GM11168 (cell line): ENCODE measurements at regions not wholly inside any gene's neighbourhood (a gene's known extent, or its start where the extent isn't known, plus 50 kb on each side); places are given as distances from the start of the nearest gene placed in this dataset.

Experiments
- in situ Hi-C: fragments of 300-500 bp; cut with MboI; formaldehyde crosslinking; loops from one replicate; pipeline ENCODE4 v1.12.0; 2022; ENCODE audit warnings: low sequenced_read_pairs; ENCODE audit not compliant: unreplicated experiment

DNA sequence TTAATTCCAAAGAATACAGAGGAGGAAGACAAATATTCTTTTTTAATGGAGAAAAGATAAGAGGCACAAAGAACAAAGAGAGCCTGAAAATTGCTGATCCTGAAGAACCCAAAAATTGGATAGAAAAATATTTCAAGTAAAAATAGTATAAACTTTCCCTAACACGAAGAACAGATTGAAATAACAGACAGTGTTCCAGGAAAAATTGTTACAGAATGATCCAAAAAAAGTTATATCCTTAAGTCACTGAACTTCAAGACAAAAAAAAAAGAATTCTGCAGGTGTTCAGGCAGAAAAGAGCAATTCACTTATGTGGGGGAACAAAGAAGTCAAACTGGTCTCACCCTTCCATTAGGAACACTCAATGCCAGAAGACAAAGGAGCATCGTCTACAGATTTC lies 160.2 kb downstream of the KLF12 start:
- in situ Hi-C loops: no loop called here

GRCh38 chr13:73973156-73973555 lies 161.0 kb downstream of the KLF12 start:
- in situ Hi-C loops: no loop called here

- in situ Hi-C loops: no loop called here
These were observed 161.7 kb downstream of the KLF12 start for GRCh38 chr13:73972545-73972944.

DNA sequence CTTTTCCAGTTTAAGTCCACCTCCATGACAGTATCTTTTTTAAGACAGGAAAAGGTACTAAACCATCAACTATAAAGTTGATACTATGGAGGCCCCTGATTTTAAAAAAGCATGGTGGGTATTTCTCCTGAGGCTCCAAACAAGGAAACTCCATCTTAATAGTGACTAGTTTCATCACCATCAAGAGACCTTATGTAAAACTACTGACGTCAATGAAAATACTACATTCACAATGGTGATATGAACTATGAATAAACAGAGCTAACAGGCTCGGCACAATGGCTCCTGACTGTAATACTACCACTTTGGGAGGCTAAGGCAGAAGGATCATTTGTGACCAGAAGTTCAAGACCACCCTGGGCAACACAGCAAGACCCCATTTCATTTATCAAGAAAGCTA lies 162.7 kb downstream of the KLF12 start:
- in situ Hi-C loops: no loop called here

GRCh38 chr13:73970421-73971055 lies 163.7 kb downstream of the KLF12 start:
- in situ Hi-C loops: no loop called here

- in situ Hi-C loops: no loop called here
These were observed 166.6 kb downstream of the KLF12 start for GRCh38 chr13:73967397-73968165.

DNA sequence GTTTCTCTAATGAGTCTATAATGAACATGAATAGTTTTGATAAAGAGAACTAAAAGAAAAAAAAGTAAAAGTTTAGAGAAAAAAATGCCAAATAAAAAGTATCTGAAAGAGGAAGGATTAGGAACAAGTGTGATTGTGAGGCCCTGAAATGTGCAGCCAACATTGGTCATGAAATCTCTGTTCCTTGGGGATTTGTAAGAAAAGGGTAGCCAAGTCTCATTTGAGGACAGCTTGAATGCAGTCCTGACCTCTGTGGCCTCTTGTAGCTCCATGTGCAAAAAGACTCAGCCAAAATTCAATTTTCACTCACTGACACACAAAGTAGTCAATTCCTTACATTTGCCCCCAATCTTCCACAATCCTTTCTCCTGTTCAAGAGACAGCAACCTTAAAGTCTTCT lies 167.9 kb downstream of the KLF12 start:
- in situ Hi-C loops: no loop called here

DNA sequence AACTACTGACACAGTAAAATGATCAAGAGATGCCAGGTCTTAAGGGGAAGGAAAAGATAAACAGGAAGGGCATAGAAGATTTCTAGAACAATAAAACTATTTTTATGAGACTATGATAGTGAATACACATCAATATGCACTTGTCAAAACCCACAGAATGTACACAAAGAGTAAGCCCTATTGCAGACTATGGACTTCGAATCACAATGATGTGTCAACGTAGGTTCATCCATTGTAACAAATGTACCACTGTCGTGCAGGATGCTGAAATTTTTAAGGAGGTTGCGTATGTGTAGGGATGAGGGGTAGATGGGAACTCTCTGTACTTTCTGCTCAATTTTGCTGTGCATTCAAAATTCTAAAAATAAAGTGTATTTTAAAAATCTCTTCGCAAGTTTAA lies 171.9 kb downstream of the KLF12 start:
- in situ Hi-C loops: no loop called here

GRCh38 chr13:73961181-73961580 lies 173.0 kb downstream of the KLF12 start:
- in situ Hi-C loops: no loop called here

DNA sequence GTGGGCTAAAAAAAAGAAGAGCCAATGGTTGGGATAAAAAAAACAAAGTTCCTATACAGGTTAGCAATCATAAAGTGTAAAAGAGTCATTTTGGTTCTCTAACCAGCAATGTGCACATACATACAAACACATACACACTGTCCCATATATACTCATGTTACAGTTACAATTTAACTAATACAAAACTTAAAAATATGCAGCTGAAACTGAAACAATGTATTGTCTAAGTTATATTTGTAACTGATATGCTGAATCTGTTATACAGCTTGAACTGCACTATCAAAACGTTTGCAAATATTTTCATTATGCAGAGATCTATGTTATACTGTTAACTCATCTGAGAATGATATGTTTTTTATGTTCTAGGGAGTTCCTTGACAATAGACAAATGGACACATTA lies 173.7 kb downstream of the KLF12 start:
- in situ Hi-C loops: no loop called here

DNA sequence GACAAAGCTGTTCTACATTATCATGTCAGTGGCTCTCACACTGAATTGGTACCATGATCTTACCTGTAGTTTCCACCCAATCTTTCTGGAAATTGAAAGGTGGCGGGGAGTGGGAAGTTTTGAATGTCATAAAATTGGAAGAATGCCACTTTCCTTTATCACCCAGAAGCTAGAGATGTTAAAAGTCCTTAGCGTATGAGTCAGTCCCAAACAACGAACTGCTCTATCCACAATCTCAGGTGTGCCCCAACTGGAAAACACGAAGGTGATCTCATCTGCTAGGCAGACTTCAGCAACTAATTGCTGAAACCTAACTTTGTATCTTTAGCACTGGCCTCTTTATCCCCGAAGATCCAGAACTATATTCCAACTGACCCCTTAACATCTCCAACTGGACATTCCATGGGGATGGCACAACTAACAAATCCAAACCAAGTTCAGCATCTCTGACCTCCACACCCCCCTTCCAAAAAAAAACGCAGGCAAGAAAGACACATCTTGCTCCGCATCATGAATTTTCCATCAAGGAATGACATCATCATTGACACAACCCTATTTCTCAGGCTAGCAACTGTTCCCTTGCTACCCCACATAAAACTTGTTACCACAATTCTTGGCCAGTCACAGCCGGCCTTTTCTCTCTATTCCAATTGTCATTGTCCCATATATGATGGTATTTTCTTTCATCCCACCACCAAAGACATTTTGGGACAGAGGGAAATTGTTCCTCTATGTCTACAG lies 175.4 kb downstream of the KLF12 start:
- in situ Hi-C loops: no loop called here

- in situ Hi-C loops: no loop called here
These were observed 176.3 kb downstream of the KLF12 start for GRCh38 chr13:73957889-73958288.

- in situ Hi-C loops: no loop called here
These were observed 177.3 kb downstream of the KLF12 start for GRCh38 chr13:73956795-73957408.

DNA sequence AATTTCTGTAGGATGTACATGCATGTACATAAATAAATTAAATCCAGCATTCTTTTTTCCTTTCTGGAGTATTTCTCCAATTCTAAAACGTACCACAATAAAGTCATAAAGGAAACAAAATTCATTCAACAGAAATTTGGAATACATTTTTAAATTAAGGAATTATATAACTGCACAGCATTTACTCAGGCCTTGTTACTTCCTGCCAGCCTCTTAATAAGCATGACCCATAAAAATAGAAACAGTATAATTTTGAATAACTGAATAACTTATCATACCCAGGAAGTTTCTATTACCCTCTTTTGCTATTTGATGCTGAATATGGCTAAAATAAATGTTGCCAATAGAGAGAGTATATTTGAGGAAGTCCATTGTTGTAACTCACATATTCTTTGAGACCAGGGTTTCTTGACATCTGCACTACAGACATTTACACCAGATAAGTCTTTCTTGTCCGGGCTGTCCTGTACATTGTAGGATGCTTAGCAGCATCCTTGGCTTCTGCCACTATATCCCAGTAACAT lies 178.2 kb downstream of the KLF12 start:
- in situ Hi-C loops: no loop called here

GRCh38 chr13:73954808-73955207 lies 179.4 kb downstream of the KLF12 start:
- in situ Hi-C loops: no loop called here

DNA sequence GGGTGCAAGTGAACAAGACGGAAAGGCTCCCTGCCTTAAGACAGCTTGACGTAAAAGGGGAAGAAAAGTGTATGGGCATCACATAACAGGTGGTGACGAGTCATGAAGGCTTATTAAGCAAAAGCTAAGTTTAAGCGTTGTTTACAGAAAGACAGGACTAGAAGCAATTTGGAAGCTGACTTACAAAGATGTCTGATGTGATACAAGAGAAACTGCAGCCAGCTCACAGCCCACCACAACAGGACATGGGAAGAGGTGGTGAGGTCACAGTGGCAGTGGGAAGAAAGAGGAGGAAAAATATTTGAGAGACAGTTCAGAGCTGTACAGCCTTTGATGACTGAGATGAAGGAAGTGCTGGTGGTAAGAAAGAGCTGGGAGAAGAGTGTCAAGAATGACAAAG lies 181.6 kb downstream of the KLF12 start:
- in situ Hi-C loops: no loop called here

- in situ Hi-C loops: no loop called here
These were observed 185.2 kb downstream of the KLF12 start for GRCh38 chr13:73948848-73949529.

- in situ Hi-C loops: no loop called here
These were observed 188.3 kb downstream of the KLF12 start for GRCh38 chr13:73945871-73946270.

GRCh38 chr13:73945382-73945781 lies 188.8 kb downstream of the KLF12 start:
- in situ Hi-C loops: no loop called here

- in situ Hi-C loops: no loop called here
These were observed 190.3 kb downstream of the KLF12 start for GRCh38 chr13:73943965-73944233.
